ENCODE measurements at regions not wholly inside any gene's neighbourhood (a gene's known extent, or its start where the extent isn't known, plus 50 kb on each side); places are given as distances from the start of the nearest gene placed in this dataset.
"Not testable (repeated sequence)": the region's sequence is repeated elsewhere in the genome, so short reads cannot be mapped to it uniquely, and the experiment has no call there.

GRCh38 chr1:70503358-70503757 lies 92.3 kb downstream of the CTH start:
- no peak overlapping the region for H3K27ac ChIP-seq
- intact Hi-C loops (cut with DNase I; ENCODE audit: low total_unique reads), result no loop called here
- no peak overlapping the region for H3K4me3 ChIP-seq
- no peaks in the 10 kb centered on the region for H3K4me1 ChIP-seq
- no peaks in the 10 kb centered on the region for H3K27me3 ChIP-seq
- no peaks in the 10 kb centered on the region for H3K9me3 ChIP-seq
- TF ChIP-seq, protein P1, sequence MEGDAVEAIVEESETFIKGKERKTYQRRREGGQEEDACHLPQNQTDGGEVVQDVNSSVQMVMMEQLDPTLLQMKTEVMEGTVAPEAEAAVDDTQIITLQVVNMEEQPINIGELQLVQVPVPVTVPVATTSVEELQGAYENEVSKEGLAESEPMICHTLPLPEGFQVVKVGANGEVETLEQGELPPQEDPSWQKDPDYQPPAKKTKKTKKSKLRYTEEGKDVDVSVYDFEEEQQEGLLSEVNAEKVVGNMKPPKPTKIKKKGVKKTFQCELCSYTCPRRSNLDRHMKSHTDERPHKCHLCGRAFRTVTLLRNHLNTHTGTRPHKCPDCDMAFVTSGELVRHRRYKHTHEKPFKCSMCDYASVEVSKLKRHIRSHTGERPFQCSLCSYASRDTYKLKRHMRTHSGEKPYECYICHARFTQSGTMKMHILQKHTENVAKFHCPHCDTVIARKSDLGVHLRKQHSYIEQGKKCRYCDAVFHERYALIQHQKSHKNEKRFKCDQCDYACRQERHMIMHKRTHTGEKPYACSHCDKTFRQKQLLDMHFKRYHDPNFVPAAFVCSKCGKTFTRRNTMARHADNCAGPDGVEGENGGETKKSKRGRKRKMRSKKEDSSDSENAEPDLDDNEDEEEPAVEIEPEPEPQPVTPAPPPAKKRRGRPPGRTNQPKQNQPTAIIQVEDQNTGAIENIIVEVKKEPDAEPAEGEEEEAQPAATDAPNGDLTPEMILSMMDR (IDR thresholded peaks at IDR 0.05), result no peak
- no peaks in the 10 kb centered on the region for H3K36me3 ChIP-seq
- no peak for DNase-seq

DNA sequence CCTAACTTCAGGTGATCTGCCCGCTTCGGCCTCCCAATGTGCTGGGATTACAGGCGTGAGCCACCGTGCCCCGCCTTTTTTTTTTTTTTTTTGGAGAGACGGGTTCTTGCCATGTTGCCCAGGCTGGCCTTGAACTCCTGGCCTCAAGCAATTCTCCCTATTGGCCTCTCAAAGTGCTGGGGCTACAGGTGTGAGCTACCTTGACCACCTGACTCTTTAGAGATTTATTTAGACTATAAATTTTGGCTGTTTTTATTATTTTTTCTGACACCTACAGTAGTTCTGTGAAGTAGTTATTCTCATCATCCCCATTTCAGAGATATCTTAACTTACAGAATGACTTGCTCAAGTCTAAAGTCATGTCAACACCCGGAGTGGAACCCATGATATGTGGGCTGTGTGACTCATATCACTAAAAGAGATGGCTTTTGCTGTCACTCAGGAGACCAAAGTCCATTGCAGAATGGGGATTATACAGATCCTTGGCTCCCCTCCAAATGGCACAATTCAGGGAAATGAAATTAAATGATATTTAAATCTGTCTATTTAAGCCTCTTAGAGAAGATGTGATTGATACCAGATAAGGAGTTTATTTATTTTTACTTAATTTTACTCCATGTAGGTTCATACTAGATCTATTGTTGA lies 93.2 kb downstream of the CTH start:
- Histone ChIP-seq H3K27me3 (no peaks in the 10 kb centered on the region), H3K27ac (no peak overlapping the region), H3K36me3 (no peaks in the 10 kb centered on the region), H3K4me1 (no peaks in the 10 kb centered on the region), H3K4me3 (no peak overlapping the region), H3K9me3 (no peaks in the 10 kb centered on the region)
- intact Hi-C loops (cut with DNase I; ENCODE audit: low total_unique reads), result no loop called here
- no peak for DNase-seq
- TF ChIP-seq, protein P1 (IDR thresholded peaks at IDR 0.05), result no peak

DNA sequence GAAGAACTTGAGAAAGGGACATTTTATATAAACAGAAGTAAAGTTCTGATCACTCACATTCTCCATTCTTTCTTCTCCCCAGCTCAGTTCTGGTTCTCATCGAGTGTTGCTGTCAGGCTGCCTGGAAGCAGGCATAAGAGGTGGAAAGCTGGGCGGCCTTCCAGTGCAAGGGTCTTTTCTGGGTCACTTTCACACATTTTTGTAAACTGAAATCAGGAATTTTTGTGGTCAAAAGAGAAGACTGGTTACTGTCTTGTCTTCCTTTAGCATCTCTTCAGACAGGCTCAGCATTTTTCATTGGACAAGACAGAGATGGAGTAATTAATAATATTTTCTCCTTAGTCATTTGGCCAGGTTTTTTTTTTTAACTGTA lies 93.7 kb downstream of the CTH start:
- Histone ChIP-seq H3K27me3 (no peaks in the 10 kb centered on the region), H3K36me3 (no peaks in the 10 kb centered on the region), H3K9me3 (no peaks in the 10 kb centered on the region), H3K27ac (no peak overlapping the region), H3K4me1 (no peaks in the 10 kb centered on the region), H3K4me3 (no peak overlapping the region)
- TF ChIP-seq, protein P1 (IDR thresholded peaks at IDR 0.05), result no peak
- DNase-seq, result no peak
- intact Hi-C loops (cut with DNase I; ENCODE audit: low total_unique reads), result no loop called here

GRCh38 chr1:70507991-70508390 lies 96.9 kb downstream of the CTH start:
- DNase-seq; intact Hi-C loops (cut with DNase I; ENCODE audit: low total_unique reads); H3K27me3 ChIP-seq; H3K36me3 ChIP-seq; H3K4me3 ChIP-seq; H3K9me3 ChIP-seq; H3K27ac ChIP-seq; H3K4me1 ChIP-seq: not testable (repeated sequence)

DNA sequence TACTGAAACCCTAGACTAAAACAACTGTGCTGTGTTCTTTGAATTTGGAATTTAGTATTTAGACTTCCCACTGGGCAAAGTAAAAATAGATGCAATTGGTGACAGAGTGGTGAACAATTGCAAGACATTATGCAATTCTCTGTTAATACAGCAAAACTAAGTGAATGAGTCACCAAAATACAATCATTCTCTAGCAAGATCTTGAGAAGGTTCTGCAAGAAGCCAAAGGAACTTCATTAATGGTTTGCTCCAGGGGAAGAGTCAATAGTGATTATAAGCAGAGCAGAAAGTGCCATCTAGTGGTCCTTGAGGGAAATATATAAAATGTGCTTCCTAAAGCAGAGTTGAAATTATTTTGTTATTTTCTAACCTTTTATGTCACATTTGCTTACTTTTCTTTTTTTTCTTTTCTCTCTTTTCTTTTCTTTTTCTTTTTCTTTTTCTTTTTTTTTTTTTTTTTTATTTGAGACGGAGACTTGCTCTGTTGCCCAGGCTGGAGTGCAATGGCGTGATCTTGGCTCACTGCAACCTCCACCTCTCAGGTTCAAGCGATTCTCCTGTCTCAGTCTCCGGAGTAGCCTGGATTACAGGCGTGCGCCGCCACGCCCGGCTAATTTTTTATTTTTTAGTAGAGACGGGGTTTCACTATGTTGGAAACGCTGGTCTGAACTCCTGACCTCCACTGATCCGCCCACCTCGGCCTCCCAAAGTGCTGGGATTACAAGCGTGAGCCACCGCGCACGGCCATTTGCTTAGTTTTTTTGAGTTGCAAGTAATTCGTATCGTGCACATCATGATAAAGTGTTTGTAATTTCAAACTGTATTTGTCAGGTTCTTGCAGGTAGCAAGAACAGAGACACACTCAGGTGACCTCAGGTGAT lies 99.2 kb downstream of the CTH start:
- H3K4me3 ChIP-seq, result no peak overlapping the region

DNA sequence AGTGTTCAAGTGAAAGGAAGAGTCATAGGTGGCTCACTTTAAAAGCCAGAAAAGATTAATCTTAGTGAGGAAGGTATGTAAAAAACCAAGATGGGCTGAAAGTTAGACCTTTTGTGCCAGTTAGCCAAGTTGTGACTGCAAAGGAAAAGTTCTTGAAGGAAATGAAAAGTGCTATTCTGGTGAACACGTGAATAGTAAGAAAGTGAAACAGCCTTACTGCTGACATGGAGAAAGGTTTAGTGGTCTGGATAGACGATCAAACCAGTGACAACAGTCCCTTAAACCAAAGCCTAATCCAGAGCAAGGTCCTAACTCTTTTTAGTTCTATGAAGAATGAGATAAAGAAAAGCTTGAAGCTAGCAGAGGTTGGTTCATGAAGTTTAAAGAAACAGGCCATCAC lies 106.4 kb downstream of the CTH start:
- intact Hi-C loops (cut with DNase I; ENCODE audit: low total_unique reads), result no loop called here
- no peaks in the 10 kb centered on the region for H3K4me1 ChIP-seq
- H3K36me3 ChIP-seq, result no peaks in the 10 kb centered on the region
- no peak overlapping the region for H3K4me3 ChIP-seq
- H3K27ac ChIP-seq, result no peak overlapping the region
- TF ChIP-seq, protein P1 (IDR thresholded peaks at IDR 0.05), result no peak
- no peaks in the 10 kb centered on the region for H3K27me3 ChIP-seq
- no peak for DNase-seq
- H3K9me3 ChIP-seq, result no peaks in the 10 kb centered on the region

More for the DNA sequence above, 99.2 kb downstream of the CTH start:
- H3K27ac ChIP-seq, result no peak overlapping the region
- H3K36me3 ChIP-seq, result no peaks in the 10 kb centered on the region
- H3K27me3 ChIP-seq, result no peaks in the 10 kb centered on the region
- TF ChIP-seq, protein P1 (IDR thresholded peaks at IDR 0.05), result peak; percentile 61 to 69
- H3K4me1 ChIP-seq, result no peaks in the 10 kb centered on the region
- DNase-seq, result no peak
- no peaks in the 10 kb centered on the region for H3K9me3 ChIP-seq
- intact Hi-C loops (cut with DNase I; ENCODE audit: low total_unique reads), result loop anchor here (5.0 kb wide), 1 partner anchor 378 kb away; no protein-coding TSS in a partner anchor
